SU-DHL-6 (cell line): ENCODE measurements at regions not wholly inside any gene's neighbourhood (a gene's known extent, or its start where the extent isn't known, plus 50 kb on each side); places are given as distances from the start of the nearest gene placed in this dataset.
"Not testable (repeated sequence)": the region's sequence is repeated elsewhere in the genome, so short reads cannot be mapped to it uniquely, and the experiment has no call there.

Experiments used
- H2AFZ ChIP-seq: fragments of 200-600 bp; sonication (generic); 2 replicates; pipeline ENCODE4 v1.6.1; 2014; ENCODE audit warnings: low read depth, mild to moderate bottlenecking, moderate library complexity, mixed read lengths, antibody characterized with exemption, low read length; ENCODE audit not compliant: severe bottlenecking
- H3F3A ChIP-seq: fragments of 200-600 bp; shearing (Covaris generic); 2 replicates; pipeline ENCODE4 v1.6.0; 2016; ENCODE audit warnings: antibody characterized with exemption, mild to moderate bottlenecking; ENCODE audit not compliant: insufficient read depth
- H3K27ac ChIP-seq: fragments of 200-600 bp; sonication (generic); 2 replicates; pipeline ENCODE4 v1.5.1; 2016; ENCODE audit warnings: low read depth, mild to moderate bottlenecking, low read length, moderate library complexity, mixed read lengths
- H3K27me3 ChIP-seq: fragments of 200-600 bp; sonication (generic), shearing (Covaris generic); 2 replicates; pipeline ENCODE4 v1.6.0; 2014; ENCODE audit warnings: mild to moderate bottlenecking, low read length
- H3K36me3 ChIP-seq: fragments of 200-600 bp; sonication (generic); 2 replicates; pipeline ENCODE4 v1.6.1; 2014; ENCODE audit warnings: mild to moderate bottlenecking, low read length, mixed read lengths
- H3K4me2 ChIP-seq: fragments of 300-600, 200-600 bp; shearing (Covaris generic), sonication (generic); 2 replicates; pipeline ENCODE4 v1.6.0; 2014; ENCODE audit warnings: low read length, low read depth, mild to moderate bottlenecking; ENCODE audit not compliant: poor library complexity, severe bottlenecking
- H3K4me3 ChIP-seq: fragments of 200-600 bp; sonication (generic); 2 replicates; pipeline ENCODE4 v1.5.1; 2014; ENCODE audit warnings: antibody characterized with exemption, low read length, mild to moderate bottlenecking, mixed read lengths; ENCODE audit not compliant: insufficient read depth, poor library complexity, severe bottlenecking
- H3K79me2 ChIP-seq: fragments of 200-600 bp; sonication (generic); 2 replicates; pipeline ENCODE4 v1.6.1; 2014; ENCODE audit warnings: mild to moderate bottlenecking, low read length, moderate library complexity; ENCODE audit not compliant: insufficient read depth
- H3K9ac ChIP-seq: fragments of 200-600 bp; sonication (generic); 2 replicates; pipeline ENCODE4 v1.7.0; 2014; ENCODE audit warnings: mild to moderate bottlenecking, low read length
- H3K9me2 ChIP-seq: fragments of 200-600 bp; sonication (generic); replicated peaks from 2 replicates; pipeline ENCODE4 v1.6.1; 2014; ENCODE audit warnings: low read length; ENCODE audit not compliant: insufficient read depth
- H3K9me3 ChIP-seq: fragments of 200-600 bp; sonication (generic); 2 replicates; pipeline ENCODE4 v1.6.1; 2014; ENCODE audit warnings: low read length, mixed read lengths; ENCODE audit not compliant: insufficient read depth
- H4K20me1 ChIP-seq: fragments of 200-600 bp; sonication (generic); 2 replicates; pipeline ENCODE4 v1.6.1; 2014; ENCODE audit warnings: low read depth, mild to moderate bottlenecking, antibody characterized with exemption, low read length, moderate library complexity, mixed read lengths
- EZH2phosphoT487 ChIP-seq: fragments of 200-600 bp; sonication (generic), shearing (Covaris generic); conservative IDR thresholded peaks from 2 replicates; pipeline ENCODE4 v1.6.1; 2018; ENCODE audit warnings: mild to moderate bottlenecking, antibody characterized with exemption, low read length, moderate library complexity, mixed read lengths
- TF ChIP-seq, protein P1 (sequence below): fragments of 200-600 bp; sonication (generic); IDR thresholded peaks from one replicate; pipeline ENCODE4 v1.5.1; 2017; ENCODE audit warnings: antibody characterized with exemption, mild to moderate bottlenecking, low read length, moderate library complexity; ENCODE audit not compliant: insufficient read depth, poor library complexity, severe bottlenecking

DNA sequence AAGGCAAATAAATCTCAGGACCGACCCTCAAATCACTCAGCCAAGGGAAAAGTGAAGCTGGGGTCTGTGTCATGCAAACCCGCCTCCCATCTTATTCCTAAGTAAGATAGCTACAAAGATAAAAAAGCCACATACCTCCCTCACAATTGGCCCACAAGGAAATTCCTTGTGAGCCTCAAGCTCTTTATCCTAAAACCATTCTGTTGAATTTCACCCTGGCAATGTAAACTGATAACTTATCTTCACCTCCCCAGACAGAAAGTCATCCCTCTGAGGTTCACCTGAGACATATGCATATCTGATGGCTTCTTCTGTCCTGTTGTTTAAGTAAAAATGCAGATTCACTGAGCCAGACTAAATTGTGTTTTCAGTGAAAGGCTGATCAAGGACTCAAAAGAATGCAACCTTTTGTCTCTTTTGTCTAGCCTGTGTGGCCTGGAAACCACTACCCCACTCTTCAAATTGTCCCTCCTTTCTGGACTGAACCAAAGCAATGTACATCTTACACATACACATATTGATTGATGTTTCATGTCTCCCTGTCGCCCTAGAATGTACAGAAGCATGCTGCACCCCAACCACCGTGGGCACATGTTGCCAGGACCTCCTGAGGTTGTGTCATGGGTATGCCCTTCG, 91.3 kb downstream of the MFAP3L start:
- no peaks in the 10 kb centered on the region for H3K36me3 ChIP-seq
- H3K9me3 ChIP-seq, result no peaks in the 10 kb centered on the region
- H2AFZ ChIP-seq, result no peak overlapping the region
- no peak overlapping the region for H3K4me3 ChIP-seq
- no peak overlapping the region for H3K9ac ChIP-seq
- no peaks in the 10 kb centered on the region for H3K9me2 ChIP-seq
- H3F3A ChIP-seq, result no peaks in the 10 kb centered on the region
- no peaks in the 10 kb centered on the region for H3K27me3 ChIP-seq
- H3K27ac ChIP-seq, result no peak overlapping the region
- no peaks in the 10 kb centered on the region for H3K79me2 ChIP-seq
- no peaks in the 10 kb centered on the region for H4K20me1 ChIP-seq
- TF ChIP-seq, protein P1, sequence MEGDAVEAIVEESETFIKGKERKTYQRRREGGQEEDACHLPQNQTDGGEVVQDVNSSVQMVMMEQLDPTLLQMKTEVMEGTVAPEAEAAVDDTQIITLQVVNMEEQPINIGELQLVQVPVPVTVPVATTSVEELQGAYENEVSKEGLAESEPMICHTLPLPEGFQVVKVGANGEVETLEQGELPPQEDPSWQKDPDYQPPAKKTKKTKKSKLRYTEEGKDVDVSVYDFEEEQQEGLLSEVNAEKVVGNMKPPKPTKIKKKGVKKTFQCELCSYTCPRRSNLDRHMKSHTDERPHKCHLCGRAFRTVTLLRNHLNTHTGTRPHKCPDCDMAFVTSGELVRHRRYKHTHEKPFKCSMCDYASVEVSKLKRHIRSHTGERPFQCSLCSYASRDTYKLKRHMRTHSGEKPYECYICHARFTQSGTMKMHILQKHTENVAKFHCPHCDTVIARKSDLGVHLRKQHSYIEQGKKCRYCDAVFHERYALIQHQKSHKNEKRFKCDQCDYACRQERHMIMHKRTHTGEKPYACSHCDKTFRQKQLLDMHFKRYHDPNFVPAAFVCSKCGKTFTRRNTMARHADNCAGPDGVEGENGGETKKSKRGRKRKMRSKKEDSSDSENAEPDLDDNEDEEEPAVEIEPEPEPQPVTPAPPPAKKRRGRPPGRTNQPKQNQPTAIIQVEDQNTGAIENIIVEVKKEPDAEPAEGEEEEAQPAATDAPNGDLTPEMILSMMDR, result no peak
- TF ChIP-seq EZH2phosphoT487, result no peak
- no peak overlapping the region for H3K4me2 ChIP-seq

- Histone ChIP-seq H3F3A (no peaks in the 10 kb centered on the region), H3K9ac (no peak overlapping the region), H3K9me2 (no peaks in the 10 kb centered on the region), H3K36me3 (no peaks in the 10 kb centered on the region), H2AFZ (no peak overlapping the region), H3K4me3 (no peak overlapping the region), H3K9me3 (no peaks in the 10 kb centered on the region), H3K27me3 (no peaks in the 10 kb centered on the region), H3K27ac (no peak overlapping the region), H3K79me2 (no peaks in the 10 kb centered on the region), H4K20me1 (no peaks in the 10 kb centered on the region), H3K4me2 (no peak overlapping the region)
- TF ChIP-seq, protein P1, result no peak
- TF ChIP-seq EZH2phosphoT487, result no peak
Observed at GRCh38 chr4:169933531-169933930, 92.7 kb downstream of the MFAP3L start.

DNA sequence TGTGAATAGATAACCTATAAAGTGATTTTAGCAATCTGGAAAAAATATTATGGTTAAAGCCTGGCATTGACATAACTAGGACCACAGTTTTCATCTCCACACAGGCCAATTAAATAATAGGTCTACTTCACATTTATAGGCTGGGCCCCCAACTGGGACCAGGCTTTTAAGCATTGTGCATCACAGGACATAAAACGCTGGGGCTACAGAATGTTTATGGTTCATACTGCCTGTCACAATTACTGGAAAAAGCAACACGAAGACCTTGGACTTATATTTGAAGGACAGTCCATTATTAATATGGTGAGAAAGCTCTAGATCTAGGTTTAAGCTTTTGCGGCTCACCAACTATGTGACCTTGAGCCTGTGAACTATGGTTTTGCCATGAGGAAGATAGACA, 94.2 kb downstream of the MFAP3L start:
- Histone ChIP-seq H3K27me3 (no peaks in the 10 kb centered on the region), H3K4me3 (no peak overlapping the region), H3K9me2 (no peaks in the 10 kb centered on the region), H3K36me3 (no peaks in the 10 kb centered on the region), H3K27ac (no peak overlapping the region), H3K9me3 (no peaks in the 10 kb centered on the region), H2AFZ (no peak overlapping the region), H3K79me2 (no peaks in the 10 kb centered on the region), H4K20me1 (no peaks in the 10 kb centered on the region), H3K9ac (no peak overlapping the region), H3K4me2 (no peak overlapping the region), H3F3A (no peaks in the 10 kb centered on the region)
- no peak for TF ChIP-seq EZH2phosphoT487

- not testable (repeated sequence) for H3K9ac ChIP-seq, H4K20me1 ChIP-seq, H3K4me2 ChIP-seq, H3K36me3 ChIP-seq, H2AFZ ChIP-seq, H3K4me3 ChIP-seq, H3K27ac ChIP-seq, H3F3A ChIP-seq, H3K9me3 ChIP-seq, H3K79me2 ChIP-seq, H3K27me3 ChIP-seq, H3K9me2 ChIP-seq
Observed at GRCh38 chr4:169930755-169931154, 95.4 kb downstream of the MFAP3L start.
